ENCODE measurements at regions not wholly inside any gene's neighbourhood (a gene's known extent, or its start where the extent isn't known, plus 50 kb on each side); places are given as distances from the start of the nearest gene placed in this dataset.
"Not testable (repeated sequence)": the region's sequence is repeated elsewhere in the genome, so short reads cannot be mapped to it uniquely, and the experiment has no call there.

- ChIA-PET CTCF (no interaction called here), POLR2A (no interaction called here)
- Mint-ChIP-seq H3K9me3 (no peaks in the 10 kb centered on the region), H3K36me3 (no peaks in the 10 kb centered on the region), H3K4me3 (no peak overlapping the region), H3K27ac (no peak overlapping the region), H3K4me1 (no peaks in the 10 kb centered on the region), H3K27me3 (ENCODE audit: low read depth) (peaks cover 9% of the 10 kb centered on the region)
- TF ChIP-seq ZBTB21 (CRISPR knock-in tag; IDR thresholded peaks at IDR 0.05; ENCODE audit: borderline replicate concordance): no peak
- TF ChIP-seq NFATC4 (CRISPR knock-in tag; IDR thresholded peaks at IDR 0.05): no peak
- TF ChIP-seq ERG (CRISPR knock-in tag; IDR thresholded peaks at IDR 0.05): no peak
- TF ChIP-seq ZNF263 (CRISPR knock-in tag; IDR thresholded peaks at IDR 0.05; ENCODE audit: low read depth): no peak
- TF ChIP-seq GTF2I (CRISPR knock-in tag; conservative IDR thresholded peaks at IDR 0.05): no peak
- TF ChIP-seq OVOL2 (CRISPR knock-in tag; IDR thresholded peaks at IDR 0.05; ENCODE audit: borderline replicate concordance): no peak
- ATAC-seq (no peak), DNase-seq (ENCODE audit: low spot score) (no peak)
These were observed 91.7 kb upstream of the GOLGA6L4 start for GRCh38 chr15:84143753-84144314.

- H3K9me3 Mint-ChIP-seq; H3K27me3 Mint-ChIP-seq (ENCODE audit: low read depth); H3K27ac Mint-ChIP-seq; DNase-seq (ENCODE audit: low spot score); H3K4me1 Mint-ChIP-seq; H3K36me3 Mint-ChIP-seq; CTCF ChIA-PET; H3K4me3 Mint-ChIP-seq; ATAC-seq: not testable (repeated sequence)
- POLR2A ChIA-PET: interaction anchor here (0.5 kb wide), 1 partner anchor 223 kb away, joined by 3 read pairs; no protein-coding TSS in a partner anchor
These were observed 90.6 kb upstream of the GOLGA6L4 start for GRCh38 chr15:84144946-84145345.

GRCh38 chr15:84146299-84146698 is 89.3 kb upstream of the GOLGA6L4 start:
- H3K36me3 Mint-ChIP-seq; POLR2A ChIA-PET; H3K4me1 Mint-ChIP-seq; H3K9me3 Mint-ChIP-seq; CTCF ChIA-PET; ATAC-seq; H3K27ac Mint-ChIP-seq; DNase-seq (ENCODE audit: low spot score); H3K27me3 Mint-ChIP-seq (ENCODE audit: low read depth); H3K4me3 Mint-ChIP-seq: not testable (repeated sequence)

- H3K27ac Mint-ChIP-seq; H3K9me3 Mint-ChIP-seq; POLR2A ChIA-PET; DNase-seq (ENCODE audit: low spot score); H3K27me3 Mint-ChIP-seq (ENCODE audit: low read depth); CTCF ChIA-PET; ATAC-seq; H3K4me3 Mint-ChIP-seq; H3K36me3 Mint-ChIP-seq; H3K4me1 Mint-ChIP-seq: not testable (repeated sequence)
These were observed 88.3 kb upstream of the GOLGA6L4 start for GRCh38 chr15:84147307-84147706.

GRCh38 chr15:84151205-84151931 is 84.2 kb upstream of the GOLGA6L4 start:
- POLR2A ChIA-PET: no interaction called here
- no peak for TF ChIP-seq ERG (CRISPR knock-in tag; IDR thresholded peaks at IDR 0.05)
- TF ChIP-seq TEAD4 (CRISPR knock-in tag; IDR thresholded peaks at IDR 0.05): no peak
- no peak for TF ChIP-seq NR3C1 (CRISPR knock-in tag; conservative IDR thresholded peaks at IDR 0.05; ENCODE audit: low read depth)
- no peak for TF ChIP-seq ZNF121 (CRISPR knock-in tag; IDR thresholded peaks at IDR 0.05)
- H3K4me3 Mint-ChIP-seq: no peak overlapping the region
- no peaks in the 10 kb centered on the region for H3K9me3 Mint-ChIP-seq
- ATAC-seq (no peak), DNase-seq (ENCODE audit: low spot score) (no peak)
- H3K27me3 Mint-ChIP-seq (ENCODE audit: low read depth): peaks cover 6% of the 10 kb centered on the region
- CTCF ChIA-PET: no interaction called here
- H3K36me3 Mint-ChIP-seq: no peaks in the 10 kb centered on the region
- no peak overlapping the region for H3K27ac Mint-ChIP-seq
- peaks cover 3% of the 10 kb centered on the region for H3K4me1 Mint-ChIP-seq

- H3K36me3 Mint-ChIP-seq; H3K27me3 Mint-ChIP-seq (ENCODE audit: low read depth); CTCF ChIA-PET; H3K9me3 Mint-ChIP-seq; H3K4me3 Mint-ChIP-seq; H3K27ac Mint-ChIP-seq; POLR2A ChIA-PET; DNase-seq (ENCODE audit: low spot score); ATAC-seq; H3K4me1 Mint-ChIP-seq: not testable (repeated sequence)
These were observed 83.1 kb upstream of the GOLGA6L4 start for GRCh38 chr15:84152381-84152979.

- H3K27ac Mint-ChIP-seq; H3K36me3 Mint-ChIP-seq; ATAC-seq; H3K27me3 Mint-ChIP-seq (ENCODE audit: low read depth); POLR2A ChIA-PET; CTCF ChIA-PET; H3K4me3 Mint-ChIP-seq; H3K9me3 Mint-ChIP-seq; DNase-seq (ENCODE audit: low spot score): not testable (repeated sequence)
- H3K4me1 Mint-ChIP-seq: peaks cover 12% of the 10 kb centered on the region
These were observed 81.9 kb upstream of the GOLGA6L4 start for GRCh38 chr15:84153655-84154140.

GRCh38 chr15:84154314-84154713 is 81.3 kb upstream of the GOLGA6L4 start:
- H3K4me1 Mint-ChIP-seq: peaks cover 17% of the 10 kb centered on the region
- POLR2A ChIA-PET; H3K27ac Mint-ChIP-seq; H3K27me3 Mint-ChIP-seq (ENCODE audit: low read depth); H3K36me3 Mint-ChIP-seq; CTCF ChIA-PET; ATAC-seq; DNase-seq (ENCODE audit: low spot score); H3K9me3 Mint-ChIP-seq; H3K4me3 Mint-ChIP-seq: not testable (repeated sequence)

- H3K27ac Mint-ChIP-seq; POLR2A ChIA-PET; H3K36me3 Mint-ChIP-seq; H3K27me3 Mint-ChIP-seq (ENCODE audit: low read depth); DNase-seq (ENCODE audit: low spot score); H3K4me3 Mint-ChIP-seq; ATAC-seq; H3K9me3 Mint-ChIP-seq; CTCF ChIA-PET: not testable (repeated sequence)
- peaks cover 20% of the 10 kb centered on the region for H3K4me1 Mint-ChIP-seq
These were observed 80.8 kb upstream of the GOLGA6L4 start for GRCh38 chr15:84154787-84155186.
